GM19240 (cell line): ENCODE measurements at regions not wholly inside any gene's neighbourhood (a gene's known extent, or its start where the extent isn't known, plus 50 kb on each side); places are given as distances from the start of the nearest gene placed in this dataset.

ENCODE experiments used
- DNase-seq: peaks from one replicate; pipeline ENCODE4 v3.0.0; 2011; ENCODE audit warnings: low spot score; ENCODE audit not compliant: insufficient read length

- no peak for DNase-seq
These were observed 216.8 kb upstream of the TANK start for GRCh38 chr2:160943414-160943813.

DNA sequence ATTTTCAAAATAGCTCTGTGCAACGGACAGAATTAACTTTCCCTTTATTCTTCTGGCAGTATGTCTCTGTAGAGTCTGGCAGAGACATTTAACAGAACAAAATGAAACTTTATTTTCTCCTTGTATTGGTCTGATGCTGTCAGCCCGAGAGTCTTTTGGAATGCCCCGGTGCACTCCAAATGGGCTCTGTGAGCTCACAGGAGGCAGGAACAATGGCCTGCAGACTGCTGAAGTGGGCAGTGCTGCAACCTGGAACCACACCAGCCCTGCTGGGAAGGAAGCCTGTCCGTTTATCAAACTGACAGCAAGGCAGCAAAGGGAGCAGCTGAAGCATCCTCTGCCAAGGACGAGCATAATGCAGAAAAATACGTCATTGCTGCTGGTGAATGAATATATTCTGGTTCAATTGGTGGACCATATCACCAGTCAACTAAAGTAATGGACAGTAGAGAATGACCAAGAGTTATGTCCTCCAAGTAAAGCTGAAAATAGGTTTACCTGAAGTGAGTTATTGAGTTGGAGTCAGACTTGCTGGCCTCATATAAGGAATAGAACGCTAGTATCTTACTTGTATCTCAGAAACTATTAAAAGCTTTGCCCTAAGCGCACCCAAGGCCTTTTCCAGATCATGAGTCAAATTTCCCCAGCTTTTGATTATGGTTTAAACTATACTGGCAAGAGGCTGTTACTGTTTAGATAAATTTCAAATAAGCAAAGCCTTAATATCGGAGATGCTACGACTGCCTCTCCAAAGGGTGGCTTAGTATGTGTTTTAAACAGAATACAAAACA, 207.6 kb upstream of the TANK start:
- no peak for DNase-seq

DNA sequence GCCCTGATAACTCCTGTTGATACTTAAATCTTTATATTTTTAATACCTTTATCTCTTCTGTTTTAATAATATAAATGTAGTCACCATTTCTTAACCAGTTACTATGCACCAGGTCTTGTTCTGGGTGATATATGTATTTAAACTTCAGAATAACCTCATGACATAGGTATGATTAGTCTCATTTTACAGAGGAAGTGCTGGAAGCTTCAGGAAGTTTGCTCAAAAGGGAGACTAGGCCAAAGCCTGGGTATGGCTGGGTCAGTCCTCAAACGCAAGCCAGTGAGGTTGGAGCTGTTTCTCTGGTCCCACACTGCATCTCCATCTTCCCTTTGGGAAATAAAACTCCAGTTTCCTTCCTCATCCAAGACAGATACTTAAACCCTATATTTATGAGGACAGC, 204.7 kb upstream of the TANK start:
- DNase-seq: no peak

DNA sequence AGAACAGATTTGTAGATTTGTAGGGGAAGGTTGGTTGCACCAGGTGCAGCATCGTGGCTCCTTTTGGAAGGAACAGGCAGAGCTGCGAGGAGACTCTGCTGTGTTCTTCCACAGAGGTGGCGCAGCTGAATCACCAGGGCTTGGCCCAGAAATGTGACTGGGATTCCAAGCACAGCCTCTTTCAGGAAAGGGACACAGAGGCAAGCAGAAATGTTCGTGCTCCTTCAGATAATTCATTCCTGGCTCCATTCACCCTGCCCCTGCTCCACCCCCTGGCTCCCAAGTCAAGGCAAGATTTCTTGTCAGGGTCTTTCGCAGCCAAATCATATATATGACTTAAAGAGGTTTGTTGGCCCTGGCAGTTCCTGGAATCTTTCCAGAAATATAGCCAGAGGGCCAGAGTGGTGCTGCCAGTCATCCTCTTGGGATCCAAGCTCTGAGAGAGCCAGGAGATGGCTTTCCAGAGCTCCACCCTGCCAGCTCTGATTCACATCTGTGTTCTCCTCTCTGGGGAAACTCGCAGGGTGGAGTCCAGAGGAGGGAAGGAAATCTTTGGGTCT, 203.9 kb upstream of the TANK start:
- DNase-seq: no peak

DNA sequence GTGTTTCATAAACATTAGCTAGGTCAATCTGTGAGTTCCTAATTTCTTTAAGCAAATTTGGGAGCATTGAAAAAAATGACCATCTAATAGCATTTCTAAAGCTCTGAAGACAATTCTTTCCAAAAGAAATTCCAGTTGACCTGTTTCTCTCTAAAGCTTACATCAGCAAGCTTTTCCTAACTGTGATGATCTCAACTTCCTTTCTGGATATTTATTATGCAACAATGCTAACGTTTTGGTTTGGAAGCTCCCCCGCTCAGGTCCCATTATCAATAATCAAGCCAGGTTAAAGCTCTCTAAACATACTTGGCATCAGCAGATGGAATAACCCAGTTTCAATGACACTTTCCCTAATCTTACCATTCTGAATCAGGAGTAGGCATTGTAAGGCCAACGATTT, 196.3 kb upstream of the TANK start:
- no peak for DNase-seq

DNA sequence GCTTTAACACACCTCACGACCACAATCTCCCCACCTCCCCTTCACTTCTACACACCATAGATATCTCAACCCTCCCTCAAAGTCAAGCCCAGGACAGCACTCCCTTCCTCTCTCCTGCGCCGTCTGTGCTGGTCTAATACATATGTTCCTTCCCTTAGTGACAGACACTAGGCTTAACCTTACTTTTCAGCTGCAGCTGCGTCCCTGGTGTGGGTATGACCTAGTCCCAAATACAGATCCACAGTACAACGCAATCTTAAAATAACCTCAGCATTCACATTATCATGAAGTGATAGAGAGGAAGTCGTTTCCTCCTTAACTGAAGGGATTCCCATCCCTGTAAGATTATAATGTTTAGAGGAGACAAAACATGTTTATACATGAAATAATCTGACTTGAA, 192.7 kb upstream of the TANK start:
- DNase-seq: no peak

DNA sequence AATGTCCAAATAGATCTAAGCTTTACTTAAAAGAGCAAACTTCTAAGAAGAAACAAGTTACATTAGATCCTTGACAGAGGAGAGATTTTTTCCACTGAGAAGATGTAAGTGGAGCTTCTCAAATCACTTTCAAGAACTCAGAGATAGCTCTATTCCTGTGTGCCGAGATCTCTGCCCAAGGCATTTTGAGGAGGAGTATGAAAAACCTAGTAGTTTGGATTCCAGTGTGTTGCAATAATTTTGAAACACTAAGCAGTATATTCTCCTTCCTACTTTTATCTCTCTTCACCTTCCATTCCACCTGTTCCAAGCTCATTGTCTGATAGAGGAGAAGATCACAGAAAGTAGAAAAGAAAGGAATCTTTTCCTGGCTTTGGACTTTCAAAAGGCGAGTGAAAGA, 192.0 kb upstream of the TANK start:
- DNase-seq: no peak

- DNase-seq: no peak
These were observed 189.9 kb upstream of the TANK start for GRCh38 chr2:160970052-160970965.

DNA sequence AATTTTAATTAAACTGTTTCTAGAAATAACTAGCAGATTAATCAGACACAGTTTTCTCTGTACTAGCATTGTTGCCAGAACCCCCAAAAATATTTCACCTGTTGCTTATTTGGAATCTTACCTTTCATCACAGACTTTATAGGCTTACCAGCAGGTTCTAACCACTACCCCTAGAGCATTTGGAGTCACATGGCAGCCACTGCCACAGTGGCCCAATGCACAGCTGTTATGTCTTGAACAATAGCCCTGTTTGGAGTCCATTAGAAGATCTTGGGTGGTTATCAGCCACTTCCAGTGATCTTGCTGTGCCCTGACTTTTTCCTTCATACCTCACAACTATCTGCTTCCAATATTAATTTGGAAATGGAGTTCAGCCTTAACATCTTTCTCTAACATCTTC, 186.2 kb upstream of the TANK start:
- DNase-seq: no peak

DNA sequence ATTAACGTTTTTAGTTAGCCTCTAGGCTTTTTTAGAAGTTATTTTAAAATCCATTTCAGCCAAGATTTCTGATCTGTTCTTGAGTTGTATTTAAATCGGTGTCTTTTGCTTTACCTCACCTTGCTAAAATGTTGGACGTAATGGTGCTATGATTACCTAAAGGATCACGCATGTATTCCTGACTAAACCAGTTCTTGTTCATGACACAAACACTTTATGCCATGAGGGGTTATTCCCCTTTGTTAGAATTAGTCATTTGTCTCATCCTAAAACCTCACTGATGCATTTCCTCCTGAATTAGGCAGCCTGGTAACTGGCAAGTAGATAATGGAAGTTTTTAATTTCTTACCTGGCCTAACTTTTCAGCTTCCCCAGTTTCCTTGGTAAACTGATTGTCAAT, 185.4 kb upstream of the TANK start:
- no peak for DNase-seq

DNA sequence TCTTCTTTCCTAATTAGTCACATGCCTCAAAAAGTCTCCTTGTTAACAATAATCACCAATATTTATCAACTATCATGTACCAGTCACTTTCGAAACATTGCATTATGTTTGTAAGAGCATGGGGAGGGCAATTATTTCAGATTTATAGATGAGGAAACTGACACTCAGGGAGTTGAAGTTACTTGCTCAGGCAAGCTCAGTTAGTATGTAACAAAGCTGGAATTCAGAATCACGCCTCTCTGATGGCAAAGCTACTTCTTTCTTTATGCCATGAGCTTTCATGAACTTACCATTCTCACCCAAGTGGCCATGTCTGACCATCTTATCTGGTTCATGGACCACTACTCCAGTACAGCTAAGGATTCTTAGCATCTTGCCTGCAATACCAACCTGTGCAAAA, 183.4 kb upstream of the TANK start:
- DNase-seq: no peak

DNA sequence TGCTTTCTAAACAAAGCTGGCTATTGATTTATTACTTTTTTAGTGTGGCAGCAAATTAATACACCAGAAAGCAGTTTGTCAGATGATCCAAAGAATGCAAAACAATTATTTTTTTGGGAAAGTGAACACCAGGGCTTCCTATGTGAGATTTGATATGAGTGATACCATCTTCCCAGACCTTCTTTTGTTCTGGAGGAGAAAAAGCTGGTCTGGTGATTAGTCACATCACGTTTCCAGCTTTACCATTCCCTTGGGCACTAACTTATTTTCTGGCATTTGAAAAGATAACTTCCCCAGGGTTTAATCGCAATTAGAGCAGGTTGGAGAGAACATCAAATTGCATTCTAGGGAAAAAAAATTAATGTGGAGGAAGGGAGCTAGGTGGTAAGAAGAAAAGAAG, 182.9 kb upstream of the TANK start:
- DNase-seq: no peak

GRCh38 chr2:160977854-160978253, 182.4 kb upstream of the TANK start:
- no peak for DNase-seq

DNA sequence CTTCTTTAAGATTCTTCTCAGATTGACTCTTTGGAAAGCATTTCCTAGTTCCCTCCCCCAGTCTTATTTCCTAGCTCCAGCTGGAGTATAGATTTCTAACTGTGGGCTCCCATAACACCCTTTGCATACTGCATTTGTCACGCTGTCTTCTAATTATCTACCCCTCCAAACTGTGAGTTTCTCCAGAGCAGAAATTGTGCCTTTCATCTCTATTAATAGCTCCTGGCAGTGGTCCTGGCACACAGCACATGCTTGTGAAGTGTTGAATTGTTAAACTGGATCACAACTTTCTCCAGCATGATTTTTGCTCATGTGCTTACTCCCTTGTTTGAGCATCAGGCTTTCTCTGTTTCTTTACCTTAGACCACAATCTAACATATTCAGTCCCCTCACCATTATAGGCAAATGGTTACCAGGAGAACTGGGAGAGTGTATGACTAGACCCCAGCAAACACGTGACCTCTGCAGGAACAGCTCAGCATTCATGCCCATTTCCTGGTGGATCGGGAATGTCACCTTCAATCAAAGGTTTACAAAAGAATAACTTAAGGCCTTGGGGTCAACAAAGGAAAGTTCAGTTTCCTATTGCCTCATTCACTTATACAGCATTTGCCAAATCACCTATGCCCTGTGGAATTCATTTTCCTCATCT, 175.7 kb upstream of the TANK start:
- no peak for DNase-seq

- DNase-seq: no peak
These were observed 170.4 kb upstream of the TANK start for GRCh38 chr2:160989778-160990177.

DNA sequence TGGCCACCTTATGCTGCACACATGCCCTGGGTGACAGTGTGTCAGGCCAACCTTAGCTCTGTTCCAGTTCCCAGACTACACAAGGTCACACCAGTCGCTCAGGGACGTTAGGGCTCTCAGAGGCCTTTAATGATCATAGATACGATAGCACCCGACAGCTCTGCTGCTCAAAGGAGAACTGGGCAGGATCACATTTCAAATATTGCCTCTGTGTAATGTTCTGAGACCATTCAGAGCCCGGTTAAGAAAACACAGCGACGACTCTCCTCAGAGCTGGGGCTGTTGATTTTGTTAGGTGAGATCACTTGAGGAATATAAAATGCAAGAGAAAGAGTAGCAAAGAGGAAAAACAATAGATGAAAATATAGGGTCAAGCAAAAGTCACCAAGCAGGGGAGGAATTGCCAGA, 166.6 kb upstream of the TANK start:
- no peak for DNase-seq

DNA sequence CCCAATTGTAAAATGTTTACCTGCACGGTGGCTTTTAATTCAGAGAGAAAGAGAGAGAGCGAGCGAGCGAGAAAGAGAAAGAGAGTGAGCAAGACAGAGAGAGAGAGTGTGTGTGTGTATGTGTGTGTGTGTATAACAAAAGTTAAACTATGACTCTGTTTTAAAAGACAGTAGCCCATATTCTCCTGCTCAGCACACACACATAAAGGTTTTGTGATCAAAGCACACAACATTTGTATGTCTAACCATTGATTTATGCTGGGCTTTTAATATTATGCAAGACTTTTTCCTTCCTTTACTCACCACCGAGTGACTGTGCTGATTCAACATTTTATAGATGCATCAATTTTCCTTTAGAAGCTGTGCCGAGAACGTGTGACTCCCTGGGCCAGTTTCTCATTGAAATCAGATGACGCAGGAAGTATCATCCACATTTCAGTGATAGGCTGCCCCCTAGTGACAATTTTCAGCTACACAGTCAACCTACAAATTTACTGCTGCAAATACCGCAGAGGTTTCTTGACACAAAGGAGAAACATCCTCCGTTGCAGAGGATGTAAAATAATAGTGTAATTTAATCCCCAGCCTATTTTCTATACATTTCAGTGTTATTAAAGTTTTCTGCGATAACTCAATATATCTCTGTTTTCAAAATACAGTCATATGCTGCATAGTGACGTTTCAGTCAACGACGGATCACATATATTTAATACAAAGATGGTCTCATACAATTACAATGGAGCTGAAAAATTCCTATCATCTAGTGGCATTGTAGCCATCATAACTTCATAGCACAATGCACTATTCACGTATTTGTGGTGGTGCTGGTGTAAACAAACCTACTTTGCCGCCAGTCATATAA, 165.9 kb upstream of the TANK start:
- DNase-seq: peak; percentile 11

DNA sequence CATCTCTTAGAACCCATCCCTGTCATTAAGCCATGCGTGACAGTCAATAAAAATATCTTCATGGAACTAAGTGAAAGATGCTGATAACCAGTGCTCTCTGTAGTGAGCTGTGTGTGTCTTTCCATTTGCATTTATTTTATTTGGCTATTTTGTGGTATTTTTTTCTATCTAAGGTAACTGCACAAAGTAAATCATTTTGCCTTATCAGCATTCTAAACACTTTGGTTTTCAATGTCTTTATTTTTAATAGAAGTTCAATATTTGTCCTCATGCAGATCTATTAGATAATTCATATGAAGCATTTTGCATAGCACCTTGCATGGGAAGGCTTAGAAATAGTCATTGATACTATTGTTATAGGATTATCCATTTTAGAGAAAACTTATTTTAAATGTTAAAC, 163.6 kb upstream of the TANK start:
- no peak for DNase-seq

- no peak for DNase-seq
These were observed 155.8 kb upstream of the TANK start for GRCh38 chr2:161004379-161004778.

DNA sequence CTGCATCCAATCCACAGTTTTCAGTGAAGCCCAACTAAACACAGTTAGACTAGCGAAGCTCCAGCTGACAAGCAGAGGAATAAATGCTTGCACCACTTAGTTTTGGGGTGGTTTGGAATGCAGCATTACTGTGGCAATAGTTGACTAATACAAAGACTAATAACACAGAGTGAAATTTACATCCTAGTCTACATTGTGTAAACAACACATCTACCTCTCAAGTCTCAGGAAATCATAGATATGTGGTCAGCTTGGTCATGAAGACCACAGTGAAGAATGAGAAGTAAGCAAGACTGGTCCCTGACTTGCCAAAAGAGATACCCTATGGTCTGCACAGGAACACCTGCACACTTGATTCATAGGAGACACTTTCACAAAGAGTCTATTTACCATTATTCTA, 155.1 kb upstream of the TANK start:
- no peak for DNase-seq

DNA sequence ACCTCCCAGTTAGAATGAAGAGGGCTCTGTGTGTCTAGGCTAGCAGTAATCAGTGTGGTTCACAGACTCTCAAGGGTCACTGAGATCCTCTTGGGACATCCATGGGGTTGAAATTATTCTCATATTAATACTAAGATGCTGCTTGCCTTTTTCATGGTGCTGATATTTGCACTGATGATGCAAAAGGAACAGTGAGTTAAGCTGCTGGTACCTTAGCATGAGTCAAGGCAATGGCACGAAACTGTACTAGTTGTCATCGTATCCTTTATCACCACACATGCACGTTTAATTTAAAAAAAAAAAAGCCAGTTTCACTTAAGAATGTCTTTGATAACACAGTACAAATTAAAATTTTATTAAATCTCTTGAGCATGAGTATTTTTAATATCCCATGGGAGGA, 151.9 kb upstream of the TANK start:
- no peak for DNase-seq
